Cardiac septum (tissue), 1 donor: ENCODE measurements at regions not wholly inside any gene's neighbourhood (a gene's known extent, or its start where the extent isn't known, plus 50 kb on each side); places are given as distances from the start of the nearest gene placed in this dataset.

Experiments
- DNase-seq: peaks from one replicate; pipeline ENCODE4 v3.0.0-alpha.2; 2020; ENCODE audit warnings: low spot score
- intact Hi-C: fragments of 100-400 bp; cut with DNase I; formaldehyde crosslinking; loops from one replicate; pipeline ENCODE4 v1.14.0; 2022
- donor health status: DM: no; HTN: no; CAD: no.

DNA sequence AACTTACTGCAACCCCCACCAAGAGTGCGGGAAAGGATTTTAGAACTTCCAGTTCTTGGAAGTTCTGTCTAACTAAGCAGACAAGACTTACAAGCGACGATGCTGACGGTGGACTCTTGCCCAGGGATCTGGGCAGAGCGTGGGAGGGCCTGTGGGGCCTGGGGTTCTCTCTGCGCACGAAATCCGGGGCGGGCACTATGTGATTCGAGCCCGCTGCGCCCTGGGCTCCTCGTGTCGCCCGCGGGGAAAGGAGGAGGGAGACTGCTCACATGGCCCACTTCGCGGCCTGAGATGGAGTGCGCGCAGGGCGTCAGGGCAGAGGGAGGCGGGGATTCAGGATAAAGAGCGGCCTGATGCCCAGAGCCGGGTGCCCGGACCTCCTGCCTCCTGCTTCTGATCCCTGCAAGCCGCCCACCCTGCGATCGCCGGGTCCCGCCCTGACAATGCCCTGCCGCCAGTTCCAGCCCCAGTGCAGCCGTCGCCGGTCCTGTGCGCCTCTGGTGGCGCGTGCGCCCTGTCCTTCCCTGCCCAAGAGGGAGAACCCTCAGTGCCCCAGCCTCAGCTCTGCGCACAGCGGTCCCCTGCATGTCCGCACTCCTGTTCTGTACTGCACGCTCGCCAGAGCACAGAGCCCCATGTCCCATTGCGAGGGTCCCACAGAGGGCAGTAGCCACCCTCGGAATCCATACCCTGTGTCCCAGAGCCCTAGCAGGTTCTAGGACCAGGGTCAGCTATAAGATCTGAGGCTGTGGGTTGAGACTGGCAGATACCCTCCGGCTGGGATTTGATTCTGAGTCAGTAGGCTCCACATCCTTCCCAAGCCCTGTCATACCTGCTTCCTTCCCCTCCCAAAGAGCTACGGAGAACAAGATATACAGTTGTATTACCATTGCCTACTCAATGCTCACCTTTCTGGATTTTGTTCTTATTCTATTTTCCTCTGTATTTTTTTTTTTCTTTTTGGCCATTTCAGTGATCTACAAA, 99.4 kb upstream of the TMEM106B start:
- intact Hi-C loops: no loop called here
- DNase-seq: no peak

DNA sequence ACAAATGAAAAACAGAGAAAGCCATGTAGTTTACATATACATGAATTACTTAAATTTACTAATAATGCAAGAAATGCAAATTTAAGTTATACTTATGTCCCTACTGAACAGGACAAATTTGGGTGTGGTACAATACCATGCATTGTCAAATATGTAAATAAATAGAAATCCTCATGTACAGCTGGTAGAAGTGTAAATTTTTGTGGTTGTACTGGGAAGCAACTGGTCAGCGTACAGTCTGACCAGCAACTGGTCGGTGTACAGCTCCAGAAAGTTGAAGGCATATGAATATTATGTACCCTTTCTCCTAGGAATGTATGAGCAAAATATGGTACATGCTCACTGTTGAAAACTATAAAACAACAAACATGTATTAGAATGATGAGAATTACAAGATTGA, 93.9 kb upstream of the TMEM106B start:
- DNase-seq: no peak
- intact Hi-C loops: no loop called here

DNA sequence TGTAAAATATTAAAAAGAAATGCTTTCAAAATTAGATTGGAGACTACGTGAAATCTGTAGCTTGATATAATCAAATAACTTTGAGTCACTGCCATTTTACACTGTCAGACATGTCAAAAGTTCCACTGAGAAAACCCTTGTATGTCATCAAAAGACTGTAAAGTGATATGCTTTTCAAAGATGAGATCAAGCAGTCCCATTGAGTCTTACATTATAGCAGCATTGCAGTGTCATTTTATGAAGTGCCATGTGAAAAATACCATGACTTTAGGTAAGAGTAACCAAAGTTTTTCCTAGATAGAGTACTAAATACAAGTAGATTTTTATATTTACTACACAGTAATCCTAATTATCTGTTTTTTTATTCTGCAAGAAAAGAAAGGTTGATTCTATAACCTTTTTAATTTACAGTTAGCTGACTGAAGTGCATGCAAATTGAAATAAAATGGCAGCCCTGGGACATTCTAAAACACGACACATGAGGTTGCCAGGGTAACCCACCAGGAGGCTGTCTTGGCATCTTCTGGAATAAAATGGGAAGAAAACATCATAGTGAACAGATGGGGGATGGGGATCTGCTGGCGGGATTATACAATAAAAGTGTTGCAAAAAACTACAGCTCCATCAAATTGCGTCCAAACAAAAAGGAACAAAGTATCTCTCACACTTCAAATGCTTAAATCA, 91.3 kb upstream of the TMEM106B start:
- no peak for DNase-seq
- intact Hi-C loops: no loop called here

DNA sequence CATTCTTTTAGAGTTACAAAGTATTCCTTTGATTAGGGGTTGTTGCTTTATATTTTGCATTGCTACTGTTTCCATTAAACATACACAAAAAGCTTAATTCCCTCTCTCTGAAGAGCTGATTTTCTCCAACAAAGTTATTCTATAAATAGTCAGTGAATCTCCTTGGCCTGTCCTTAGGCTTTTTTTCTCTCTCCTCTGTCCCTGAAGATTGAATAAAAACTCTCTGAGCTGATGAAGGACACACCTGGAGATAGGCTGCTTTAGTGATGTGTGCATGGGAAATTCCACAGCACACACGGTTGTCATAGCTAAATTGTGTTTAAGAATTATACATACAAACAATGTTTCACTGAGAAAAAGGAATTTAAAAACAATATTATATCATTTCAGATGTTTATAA, 90.5 kb upstream of the TMEM106B start:
- intact Hi-C loops: no loop called here
- no peak for DNase-seq

DNA sequence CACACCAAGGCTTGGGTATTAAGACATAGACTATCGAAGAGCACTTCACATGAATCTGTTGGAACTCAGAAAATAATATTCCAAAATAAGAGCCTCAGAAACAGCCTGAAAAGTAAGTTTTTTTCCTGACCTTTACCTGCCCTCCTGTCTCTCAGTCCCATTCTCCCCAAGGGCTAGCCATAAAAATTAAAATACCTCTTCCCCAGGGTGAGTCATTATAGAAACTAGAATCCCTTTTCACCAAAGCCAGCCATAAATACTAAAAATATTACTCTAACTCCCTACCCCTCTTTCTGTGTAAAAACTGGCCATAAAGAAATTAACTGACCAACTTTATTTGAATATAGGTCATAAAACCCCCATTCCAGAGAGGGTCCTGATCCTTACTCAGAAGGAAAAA, 87.9 kb upstream of the TMEM106B start:
- no peak for DNase-seq
- intact Hi-C loops: no loop called here

DNA sequence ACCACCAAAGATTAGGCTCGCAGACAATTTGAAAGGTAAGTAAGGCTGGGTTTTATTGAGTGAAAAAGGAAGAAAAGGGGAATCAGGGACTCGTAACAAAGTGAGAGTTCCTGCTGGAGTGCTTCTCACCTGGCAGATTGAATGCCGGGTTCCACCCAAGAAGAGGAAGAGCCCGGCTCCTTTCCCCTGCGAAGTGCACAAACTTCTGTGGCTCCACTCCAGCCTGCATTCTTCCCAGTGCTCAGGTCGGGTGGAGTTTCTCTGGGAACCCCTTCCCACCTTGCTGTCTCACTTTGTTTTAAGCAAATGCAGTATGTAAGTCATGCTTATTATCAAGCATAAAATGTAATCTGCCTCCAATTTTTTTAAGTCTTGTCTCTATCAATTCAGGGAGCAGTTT, 87.1 kb upstream of the TMEM106B start:
- intact Hi-C loops: no loop called here
- no peak for DNase-seq

DNA sequence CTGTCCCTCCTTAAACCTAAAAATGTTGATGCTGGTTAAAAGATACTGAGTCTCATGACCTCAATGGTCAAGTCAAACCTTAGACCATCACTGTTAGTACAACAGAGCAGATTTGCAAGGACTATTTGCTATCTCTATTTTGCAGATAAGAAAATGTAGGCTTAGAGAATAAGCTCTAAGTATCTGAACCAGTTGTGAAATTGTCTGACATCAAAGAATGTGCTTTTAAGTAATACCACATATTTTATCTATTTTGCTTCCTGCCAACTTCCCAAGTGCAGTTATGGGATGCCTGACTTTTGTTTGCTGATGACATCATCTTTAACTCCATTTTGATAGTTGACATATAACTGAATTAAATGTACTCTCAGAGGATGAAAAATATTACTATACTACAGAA, 83.6 kb upstream of the TMEM106B start:
- intact Hi-C loops: no loop called here
- DNase-seq: no peak

DNA sequence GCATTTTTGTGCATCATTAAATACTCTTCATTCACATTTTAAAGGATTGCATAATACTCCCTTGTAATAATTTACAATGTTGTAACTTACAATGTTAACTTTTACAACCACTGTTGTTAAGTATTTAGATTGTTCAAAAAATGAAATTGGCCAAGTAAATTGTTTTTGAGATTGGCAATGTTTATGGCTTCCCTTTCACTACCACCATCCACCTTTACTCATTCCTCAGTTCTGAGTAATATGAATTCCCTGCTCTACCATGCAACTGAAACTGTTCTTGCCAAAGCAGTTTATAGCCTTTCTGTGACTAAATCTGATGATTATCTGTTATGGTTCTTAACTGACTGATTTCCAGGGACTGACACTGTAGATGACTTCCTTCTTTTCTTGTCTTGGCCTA, 80.5 kb upstream of the TMEM106B start:
- intact Hi-C loops: no loop called here
- DNase-seq: no peak

DNA sequence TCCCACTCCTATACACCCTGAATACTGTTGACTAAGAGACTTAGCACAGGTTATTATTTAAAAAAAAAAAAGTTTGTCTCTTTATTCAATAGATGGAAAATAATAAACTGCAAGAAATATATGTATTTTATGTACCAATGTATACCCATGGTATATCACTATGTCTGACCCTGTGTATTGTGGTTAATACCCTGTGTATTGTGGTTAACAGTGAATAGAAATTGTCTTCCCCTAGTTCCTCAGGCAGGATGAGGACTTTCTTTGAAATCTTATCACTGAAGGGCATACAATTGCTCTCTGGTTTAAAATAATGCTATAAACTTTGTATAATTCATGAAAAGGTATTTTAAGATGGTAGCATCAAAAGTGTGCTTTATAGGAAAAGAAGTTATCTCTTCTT, 80.0 kb upstream of the TMEM106B start:
- DNase-seq: no peak
- intact Hi-C loops: no loop called here

DNA sequence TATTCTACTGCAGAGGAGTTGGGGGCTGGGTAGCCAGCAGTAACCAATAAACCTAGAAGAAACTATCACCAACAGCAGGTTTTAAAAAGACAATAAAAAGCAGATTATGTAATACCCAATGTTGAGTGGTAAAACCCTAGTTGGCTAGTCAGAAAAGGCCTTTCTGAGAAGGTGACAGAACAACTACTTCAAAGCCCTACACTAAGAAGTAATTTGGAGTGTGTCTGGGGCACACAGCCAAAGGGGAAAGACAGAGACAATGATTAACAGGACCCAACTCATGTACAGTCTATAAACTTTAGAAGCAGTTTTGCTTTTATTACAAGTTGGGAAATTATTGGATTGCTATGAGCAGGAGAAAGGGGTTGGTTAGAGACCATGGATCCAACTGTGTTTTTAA, 77.2 kb upstream of the TMEM106B start:
- no peak for DNase-seq
- intact Hi-C loops: no loop called here

DNA sequence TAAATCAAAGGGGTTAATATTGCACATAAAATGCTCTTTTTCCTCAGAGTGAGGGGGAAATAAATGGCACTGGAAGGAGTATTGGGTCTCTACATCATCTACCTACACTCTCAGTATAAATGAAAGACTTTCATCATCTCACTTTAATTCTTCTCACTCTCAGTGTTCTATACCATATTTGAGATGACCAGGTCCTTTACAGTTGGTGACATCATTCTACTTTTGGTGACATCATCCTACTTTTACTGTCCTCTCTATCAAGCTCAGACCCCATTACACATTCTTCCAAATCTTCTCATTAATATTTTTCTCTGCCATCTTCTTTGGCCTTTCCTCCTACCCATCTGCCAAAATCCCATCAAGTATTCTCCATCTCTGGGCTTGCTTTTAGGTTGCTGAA, 74.6 kb upstream of the TMEM106B start:
- DNase-seq: no peak
- intact Hi-C loops: no loop called here

DNA sequence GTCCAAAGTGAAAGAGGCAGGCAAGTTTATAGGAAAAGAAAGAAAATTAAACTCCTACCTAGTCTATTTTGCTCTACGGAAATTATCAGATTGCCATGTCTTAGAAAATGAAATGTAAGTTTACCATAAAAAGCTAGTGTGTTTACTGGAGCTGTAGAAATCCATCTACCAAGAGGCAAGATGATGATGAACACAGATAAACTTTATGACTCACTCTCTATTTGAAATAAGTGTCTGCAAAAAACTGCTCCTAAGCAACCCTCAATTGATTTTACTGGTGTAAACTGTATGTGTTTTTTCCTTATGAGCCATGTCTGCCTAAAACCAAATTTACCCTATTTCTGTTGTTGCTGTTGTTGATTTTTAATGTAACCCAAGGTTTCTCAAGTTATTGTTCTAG, 73.8 kb upstream of the TMEM106B start:
- intact Hi-C loops: no loop called here
- DNase-seq: no peak

DNA sequence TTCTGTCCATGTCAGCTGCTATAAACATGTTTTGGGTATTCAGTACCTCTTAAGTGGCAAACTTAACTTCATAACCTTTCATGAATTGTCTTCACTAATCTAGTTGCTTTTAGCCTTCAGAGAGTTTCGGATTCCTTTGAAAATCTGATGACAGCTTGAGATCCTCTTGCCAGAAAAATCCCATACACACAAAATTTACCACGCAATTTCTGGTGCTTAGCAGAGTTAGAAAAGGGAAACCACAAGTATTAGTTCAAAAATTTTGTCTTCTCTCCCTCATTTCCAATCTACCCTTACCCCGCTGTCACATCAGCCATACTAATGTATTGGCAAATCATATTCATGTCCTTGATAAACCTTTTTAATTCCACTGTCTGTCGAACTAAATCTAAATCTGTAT, 72.7 kb upstream of the TMEM106B start:
- intact Hi-C loops: no loop called here

DNA sequence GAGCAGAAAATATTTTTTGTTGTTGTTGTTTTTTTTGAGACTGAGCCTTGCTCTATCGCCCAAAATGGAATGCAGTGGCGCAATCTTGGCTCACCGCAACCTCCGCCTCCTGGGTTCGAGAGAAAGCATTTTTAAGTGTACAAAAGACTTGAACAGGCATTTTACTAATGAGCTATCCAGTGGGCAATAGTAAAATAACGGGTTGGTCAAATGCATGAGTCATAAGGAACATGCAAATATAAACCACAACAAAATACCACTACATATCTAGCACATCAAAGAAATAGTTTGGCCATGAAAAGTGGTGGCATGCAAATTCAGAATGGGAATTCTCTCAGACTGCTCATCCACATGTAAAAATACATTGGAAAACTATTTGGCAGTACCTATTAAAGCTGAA, 71.7 kb upstream of the TMEM106B start:
- DNase-seq: no peak

More for the DNA sequence above, 72.7 kb upstream of the TMEM106B start:
- DNase-seq: no peak

DNA sequence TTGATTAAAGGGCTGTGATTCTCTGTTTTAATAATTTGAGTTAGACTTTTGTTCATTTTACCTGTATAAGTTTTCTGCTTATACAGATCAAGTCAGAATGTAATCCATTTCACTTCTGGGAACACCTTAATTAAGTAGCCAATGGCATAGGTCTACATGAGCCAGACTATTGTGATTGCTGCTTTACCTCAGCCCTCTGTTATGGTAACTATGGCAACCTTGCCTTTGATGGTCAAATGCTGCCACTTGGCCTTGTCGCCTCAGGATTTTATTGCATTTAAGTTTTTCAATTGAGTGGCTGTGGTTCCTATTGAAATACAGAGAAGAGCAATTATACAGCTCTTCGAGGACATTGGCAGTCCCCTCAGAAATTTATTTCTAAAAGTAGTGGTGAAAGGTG, 64.3 kb upstream of the TMEM106B start:
- intact Hi-C loops: no loop called here

More for the DNA sequence above, 71.7 kb upstream of the TMEM106B start:
- intact Hi-C loops: no loop called here

DNA sequence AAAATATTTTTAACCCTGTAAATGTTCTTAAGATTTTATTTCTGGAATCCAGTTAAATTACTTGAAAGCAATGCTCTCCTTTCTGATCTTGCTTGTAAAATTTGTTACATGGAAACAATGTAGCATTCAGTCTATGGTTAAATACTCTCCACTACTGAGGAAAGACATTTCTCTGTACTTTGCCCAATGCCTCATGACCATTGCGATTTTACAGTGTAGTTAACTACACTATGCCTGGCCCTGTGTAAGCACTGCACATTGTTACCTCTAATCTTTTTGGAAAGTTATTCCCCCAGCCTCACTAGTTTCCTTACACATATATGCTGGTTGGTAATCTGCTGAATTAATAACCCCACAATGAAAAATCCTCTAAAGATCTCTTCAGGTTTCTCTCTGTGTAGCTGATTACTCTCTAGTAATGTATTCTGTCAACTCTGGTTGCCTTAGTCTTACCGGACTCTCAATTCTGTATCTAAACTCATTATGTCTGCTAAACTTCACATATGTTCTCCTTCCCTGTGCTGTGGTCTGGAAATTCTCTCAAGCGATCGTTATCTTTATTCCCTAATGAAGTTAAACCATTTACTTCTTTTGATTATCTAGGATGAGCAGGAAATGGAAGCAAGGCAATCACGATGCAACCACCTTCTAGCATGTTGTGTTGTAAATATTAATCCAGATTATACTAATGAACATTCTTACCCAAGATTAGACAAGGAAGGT, 58.7 kb upstream of the TMEM106B start:
- intact Hi-C loops: no loop called here
- DNase-seq: no peak

More for the DNA sequence above, 64.3 kb upstream of the TMEM106B start:
- DNase-seq: no peak

DNA sequence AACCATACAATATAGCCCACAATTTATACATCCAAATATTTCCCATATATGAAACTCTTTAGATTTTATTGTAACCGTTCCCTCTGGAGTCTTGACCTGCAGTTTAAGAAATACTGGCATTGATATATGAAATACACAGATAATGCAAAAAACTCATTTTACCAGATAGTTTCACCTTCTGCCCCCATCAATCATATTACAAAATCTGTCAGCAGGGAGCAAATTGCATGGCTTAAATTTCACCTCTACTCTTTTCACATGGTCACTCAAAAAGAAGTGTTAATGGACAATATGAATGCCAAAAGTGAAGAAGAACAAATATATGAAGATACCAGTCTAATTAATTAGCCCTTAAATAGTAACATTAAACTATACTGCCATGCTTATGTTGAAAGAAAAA, 57.0 kb upstream of the TMEM106B start:
- intact Hi-C loops: no loop called here
- no peak for DNase-seq

DNA sequence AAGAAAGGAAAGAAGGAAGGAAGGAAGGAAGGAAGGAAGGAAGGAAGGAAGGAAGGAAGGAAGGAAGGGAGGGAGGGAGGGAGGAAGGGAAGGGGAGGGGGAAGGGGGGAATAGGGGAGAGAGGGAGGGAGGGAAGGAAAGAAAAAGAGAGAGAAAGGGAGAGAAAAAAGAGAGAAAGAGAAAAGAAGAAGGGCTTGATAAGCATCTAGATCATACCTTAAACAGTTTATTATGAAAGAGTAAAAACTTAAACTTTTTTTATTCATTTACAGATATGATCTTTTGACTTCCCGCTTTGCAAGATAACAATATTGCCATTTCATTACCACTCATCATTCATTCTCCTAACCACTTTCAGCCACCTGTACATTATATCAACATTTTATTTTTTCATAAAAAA, 53.6 kb upstream of the TMEM106B start:
- intact Hi-C loops: no loop called here
- DNase-seq: no peak

DNA sequence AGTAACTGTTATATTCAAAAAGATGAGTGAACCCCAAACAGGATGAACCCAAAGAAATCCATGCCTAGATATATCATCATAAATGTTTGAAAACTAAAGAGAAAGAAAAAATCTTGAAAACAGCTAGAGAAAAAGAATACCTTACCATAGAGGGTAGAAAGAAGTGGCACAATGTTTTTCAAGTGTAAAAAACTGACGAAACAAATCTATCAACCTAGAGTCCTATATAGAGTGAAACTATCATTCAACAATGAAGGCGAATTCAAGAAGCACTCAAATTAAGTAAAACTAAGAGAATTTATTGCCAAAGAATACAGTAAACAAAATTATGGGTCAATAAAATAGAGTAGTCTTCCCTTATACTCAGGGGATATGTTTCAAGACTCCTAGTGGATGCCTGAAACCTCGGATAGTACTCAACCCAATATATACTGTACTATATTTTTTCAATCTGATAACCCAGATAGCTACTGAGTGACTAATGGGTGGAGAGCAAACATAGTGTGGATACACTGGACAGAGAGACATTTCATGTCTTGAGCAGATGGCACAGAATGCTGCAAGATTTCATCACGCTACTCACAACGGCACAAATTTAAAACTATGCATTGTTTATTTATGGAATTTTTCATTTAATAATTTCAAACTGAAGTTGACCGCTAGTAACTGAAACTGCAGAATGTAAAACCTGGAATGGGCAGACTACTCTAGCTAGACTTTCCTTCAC, 52.6 kb upstream of the TMEM106B start:
- intact Hi-C loops: no loop called here

DNA sequence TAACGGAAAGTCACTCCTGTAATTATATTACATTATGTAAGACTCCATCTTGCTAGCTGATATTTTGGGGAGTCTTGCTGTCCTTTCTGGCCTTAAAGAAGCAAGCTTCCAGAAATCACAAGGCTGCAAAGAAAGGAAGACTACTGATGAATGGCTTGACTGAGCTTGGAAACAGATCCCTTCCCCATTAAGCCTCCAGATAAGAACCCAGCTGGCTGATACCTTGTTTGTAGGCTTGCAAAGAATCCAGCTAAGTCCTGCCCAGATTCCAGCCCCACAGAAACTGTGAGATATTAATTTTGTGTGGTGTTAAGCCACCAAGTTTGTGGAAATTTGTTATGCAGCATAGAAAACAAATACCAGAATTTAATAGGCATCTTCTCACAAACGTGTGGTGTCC, 49.9 kb upstream of the TMEM106B start:
- intact Hi-C loops: no loop called here
- DNase-seq: no peak

More for the DNA sequence above, 52.6 kb upstream of the TMEM106B start:
- DNase-seq: no peak
